A549 (cell line): ENCODE measurements at regions not wholly inside any gene's neighbourhood (a gene's known extent, or its start where the extent isn't known, plus 50 kb on each side); places are given as distances from the start of the nearest gene placed in this dataset.

Experiments used
- ATAC-seq, 2 experiments: fragments of 200-7000 bp in 1 of 2; fragments of >200 bp in 1 of 2; cut with Nextera tagmentation in 1 of 2; cut with Tn5 transposase in 1 of 2; 3 replicates each; pipeline versions ENCODE4 v1.8.0 to v1.9.1; 2018 to 2020; ENCODE audit warnings: mild to moderate bottlenecking in 1 of 2, moderate library complexity in 1 of 2
- CTCF ChIA-PET: fragments of 300-600 bp; sonication (Branson Sonifier 250); formaldehyde crosslinking; extraction: SDS; loops from one replicate; lab custom pipeline; 2021; ENCODE audit warnings: antibody characterized with exemption, inconsistent platforms; lab: Yijun Ruan, JAX
- POLR2A ChIA-PET: fragments of 350-600 bp; formaldehyde crosslinking; extraction: SDS; loops from one replicate; lab custom pipeline; 2021; ENCODE audit warnings: antibody characterized with exemption, inconsistent platforms; lab: Yijun Ruan, JAX
- DNase-seq, 2 experiments: peaks; one replicate each; pipeline versions ENCODE4 v3.0.0 to v3.0.0-alpha.2; 2011 to 2016; ENCODE audit warnings: low read depth in 1 of 2, low spot score in 1 of 2
- FAIRE-seq: peaks from 2 replicates; lab custom pipeline; 2011; peaks lifted over from hg19 to GRCh38; lab: Jason Lieb, UNC
- H3K27ac ChIP-seq, 2 experiments: fragments of >200 bp; sonication (Bioruptor Twin); formaldehyde crosslinking; 3 replicates each; pipeline ENCODE4 v1.5.1; 2016 to 2017
- H3K4me1 ChIP-seq: fragments of >200 bp; sonication (Bioruptor Twin); formaldehyde crosslinking; 3 replicates; pipeline ENCODE4 v1.6.1; 2016
- H3K4me2 ChIP-seq: fragments of >200 bp; sonication (Bioruptor Twin); formaldehyde crosslinking; 3 replicates; pipeline ENCODE4 v1.6.1; 2016
- H3K4me3 ChIP-seq: fragments of >200 bp; sonication (Bioruptor Twin); formaldehyde crosslinking; 3 replicates; pipeline ENCODE4 v1.5.1; 2016
- H3K9me3 ChIP-seq: fragments of >200 bp; sonication (Bioruptor Twin); formaldehyde crosslinking; 3 replicates; pipeline ENCODE4 v1.6.1; 2016
- CEBPB ChIP-seq, 2 experiments: fragments of >200 bp in 1 of 2; sonication (Bioruptor Twin) in 1 of 2; formaldehyde crosslinking in 1 of 2; IDR thresholded peaks; 2 replicates each; pipeline ENCODE4 v1.6.1; 2012 to 2016
- CHD2 ChIP-seq: fragments of 150-350 bp; IDR thresholded peaks from 2 replicates; pipeline ENCODE4 v1.6.1; 2014; ENCODE audit warnings: low read length; ENCODE audit not compliant: partially characterized antibody
- CHD4 ChIP-seq: fragments of 200-600 bp; sonication (generic); IDR thresholded peaks from 2 replicates; pipeline ENCODE4 v1.6.1; 2016; ENCODE audit warnings: antibody characterized with exemption, mild to moderate bottlenecking, borderline replicate concordance
- ESRRA ChIP-seq: fragments of 150-350 bp; IDR thresholded peaks from 2 replicates; pipeline ENCODE4 v1.6.1; 2014; ENCODE audit warnings: mild to moderate bottlenecking, low read length, borderline replicate concordance
- HOXB13 ChIP-seq: fragments of 250-450 bp; sonication (Bioruptor Pico); IDR thresholded peaks from 2 replicates; pipeline ENCODE4 v1.5.0; 2020; ENCODE audit warnings: low read depth, mild to moderate bottlenecking, moderate library complexity
- JUNB ChIP-seq: fragments of >200 bp; sonication (Bioruptor Twin); formaldehyde crosslinking; IDR thresholded peaks from 2 replicates; pipeline ENCODE4 v1.6.1; 2016
- KDM1A ChIP-seq: fragments of 200-600 bp; sonication (generic); IDR thresholded peaks from 2 replicates; pipeline ENCODE4 v1.6.1; 2016; ENCODE audit warnings: low read depth, mild to moderate bottlenecking
- MAFK ChIP-seq: fragments of 450-650 bp; IDR thresholded peaks from 2 replicates; pipeline ENCODE4 v1.6.1; 2014; ENCODE audit not compliant: partially characterized antibody
- NR3C1 ChIP-seq: fragments of >200 bp; sonication (Bioruptor Twin); formaldehyde crosslinking; IDR thresholded peaks from 3 replicates; pipeline ENCODE4 v1.6.1; 2017
- PHF8 ChIP-seq: fragments of 200-600 bp; sonication (generic); IDR thresholded peaks from 2 replicates; pipeline ENCODE4 v1.6.1; 2016; ENCODE audit warnings: low read depth, mild to moderate bottlenecking, antibody characterized with exemption, moderate library complexity, borderline replicate concordance
- POLR2A ChIP-seq: IDR thresholded peaks from 2 replicates; pipeline ENCODE4 v1.6.1; 2012; ENCODE audit warnings: mild to moderate bottlenecking, low read length
- POLR2AphosphoS2 ChIP-seq: conservative IDR thresholded peaks from 2 replicates; pipeline ENCODE4 v1.6.1; 2012; ENCODE audit warnings: low read length, improper control_type of control experiment, inconsistent platforms
- RCOR1 ChIP-seq: fragments of 150-350 bp; IDR thresholded peaks from 2 replicates; pipeline ENCODE4 v1.6.1; 2014; ENCODE audit warnings: antibody characterized with exemption, low read length, low read depth
- SREBF2 ChIP-seq: fragments of 450-650 bp; IDR thresholded peaks from 2 replicates; pipeline ENCODE4 v1.6.1; 2014; ENCODE audit warnings: mild to moderate bottlenecking, moderate library complexity
- TFCP2L1 ChIP-seq: fragments of 250-450 bp; sonication (Bioruptor Pico); IDR thresholded peaks from 2 replicates; pipeline ENCODE4 v1.5.0; 2021; ENCODE audit warnings: mild to moderate bottlenecking
- WGBS: methylation state at CpG from one replicate; pipeline ENCODE4 v1.1.6; 2017; ENCODE audit errors: missing lambda C conversion rate; 5-methylcytosine and 5-hydroxymethylcytosine counted together
- TF ChIP-seq, protein P1 (sequence below): fragments of >200 bp; sonication (Bioruptor Twin); formaldehyde crosslinking; IDR thresholded peaks from 3 replicates; pipeline ENCODE4 v1.6.1; 2016
- TF ChIP-seq, protein P2 (sequence below): IDR thresholded peaks from 2 replicates; pipeline ENCODE4 v1.6.1; 2012; ENCODE audit warnings: low read depth, borderline replicate concordance
- TF ChIP-seq, protein P3 (sequence below): fragments of 250-450 bp; sonication (Bioruptor Pico); IDR thresholded peaks from 2 replicates; pipeline ENCODE4 v1.5.0; 2020; ENCODE audit warnings: low read depth, mild to moderate bottlenecking, moderate library complexity
- TF ChIP-seq, protein P4 (sequence below): IDR thresholded peaks from 2 replicates; pipeline ENCODE4 v1.6.1; 2012

DNA sequence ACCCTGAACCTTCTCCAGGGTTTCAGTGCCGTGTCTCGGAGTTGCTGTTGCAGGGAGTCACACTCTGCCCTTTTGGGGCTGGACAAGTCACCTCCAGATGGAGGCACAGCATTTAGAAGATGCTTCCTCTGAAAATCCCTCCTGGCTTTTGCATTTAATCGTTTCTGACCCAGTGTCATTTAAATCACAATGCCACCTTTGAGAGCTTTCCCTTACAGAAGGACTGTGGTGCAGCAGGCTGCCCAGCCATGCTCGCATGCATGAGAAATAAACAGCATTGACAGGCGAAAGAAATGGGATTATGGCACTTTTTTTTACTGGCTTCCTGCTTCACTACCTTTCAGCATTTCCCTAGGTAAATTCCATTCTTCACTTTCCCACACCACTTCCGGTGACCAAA is 113.4 kb upstream of the DYRK2 start:
- no peak for DNase-seq
- WGBS, result 68% methylated on average over 6 of the region's 6 CpGs
- Histone ChIP-seq H3K4me1 (peaks cover 22% of the 10 kb centered on the region), H3K4me2 (peak overlapping the region; percentile 40), H3K9me3 (no peaks in the 10 kb centered on the region), H3K27ac (peak overlapping the region; percentile 35 to 50; a peak in 5 of 6 replicates), H3K4me3 (no peak overlapping the region)
- no peak for FAIRE-seq
- ChIA-PET POLR2A (interaction anchor here (1.3 kb wide), 1 partner anchor 113 kb away, joined by 5 read pairs; the partner anchor contains the start of gene DYRK2), CTCF (no interaction called here)
- ATAC-seq, result peak in 1 of 2 experiments; percentile 30; a peak in 1 of 6 replicates
- TF ChIP-seq JUNB (no peak), HOXB13 (CRISPR knock-in tag) (no peak), RCOR1 (no peak), TFCP2L1 (CRISPR knock-in tag) (no peak), SREBF2 (no peak), POLR2AphosphoS2 (no peak), PHF8 (no peak)
- TF ChIP-seq, protein P1, sequence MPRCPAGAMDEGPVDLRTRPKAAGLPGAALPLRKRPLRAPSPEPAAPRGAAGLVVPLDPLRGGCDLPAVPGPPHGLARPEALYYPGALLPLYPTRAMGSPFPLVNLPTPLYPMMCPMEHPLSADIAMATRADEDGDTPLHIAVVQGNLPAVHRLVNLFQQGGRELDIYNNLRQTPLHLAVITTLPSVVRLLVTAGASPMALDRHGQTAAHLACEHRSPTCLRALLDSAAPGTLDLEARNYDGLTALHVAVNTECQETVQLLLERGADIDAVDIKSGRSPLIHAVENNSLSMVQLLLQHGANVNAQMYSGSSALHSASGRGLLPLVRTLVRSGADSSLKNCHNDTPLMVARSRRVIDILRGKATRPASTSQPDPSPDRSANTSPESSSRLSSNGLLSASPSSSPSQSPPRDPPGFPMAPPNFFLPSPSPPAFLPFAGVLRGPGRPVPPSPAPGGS, result no peak
- TF ChIP-seq, protein P2, sequence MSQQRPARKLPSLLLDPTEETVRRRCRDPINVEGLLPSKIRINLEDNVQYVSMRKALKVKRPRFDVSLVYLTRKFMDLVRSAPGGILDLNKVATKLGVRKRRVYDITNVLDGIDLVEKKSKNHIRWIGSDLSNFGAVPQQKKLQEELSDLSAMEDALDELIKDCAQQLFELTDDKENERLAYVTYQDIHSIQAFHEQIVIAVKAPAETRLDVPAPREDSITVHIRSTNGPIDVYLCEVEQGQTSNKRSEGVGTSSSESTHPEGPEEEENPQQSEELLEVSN, result no peak

DNA sequence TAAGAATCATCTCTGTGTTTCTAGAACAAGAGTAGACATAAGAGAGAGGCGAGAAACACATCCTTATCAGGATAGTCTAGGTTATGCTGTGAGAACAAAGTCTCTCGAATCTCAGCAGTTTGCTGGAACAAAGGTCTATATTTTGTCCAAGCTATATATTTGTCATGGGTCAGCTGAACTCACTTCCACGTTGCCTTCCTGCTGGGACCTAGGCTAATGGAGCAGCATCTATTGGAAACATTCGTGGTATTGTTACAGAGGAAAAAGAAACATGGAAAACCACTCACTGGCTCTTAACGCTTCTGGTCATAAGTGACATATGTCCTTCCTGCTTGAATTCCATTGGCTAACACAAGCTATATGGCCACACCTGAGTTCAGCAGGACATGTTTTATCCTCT is 112.6 kb upstream of the DYRK2 start:
- Histone ChIP-seq H3K4me1 (peaks cover 21% of the 10 kb centered on the region), H3K4me3 (no peak overlapping the region), H3K27ac (no peak overlapping the region), H3K4me2 (no peak overlapping the region), H3K9me3 (no peaks in the 10 kb centered on the region)
- WGBS, result 58% methylated on average over 5 of the region's 5 CpGs
- TF ChIP-seq, protein P3, sequence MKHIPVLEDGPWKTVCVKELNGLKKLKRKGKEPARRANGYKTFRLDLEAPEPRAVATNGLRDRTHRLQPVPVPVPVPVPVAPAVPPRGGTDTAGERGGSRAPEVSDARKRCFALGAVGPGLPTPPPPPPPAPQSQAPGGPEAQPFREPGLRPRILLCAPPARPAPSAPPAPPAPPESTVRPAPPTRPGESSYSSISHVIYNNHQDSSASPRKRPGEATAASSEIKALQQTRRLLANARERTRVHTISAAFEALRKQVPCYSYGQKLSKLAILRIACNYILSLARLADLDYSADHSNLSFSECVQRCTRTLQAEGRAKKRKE, result no peak
- no peak for TF ChIP-seq SREBF2
- no peak for TF ChIP-seq NR3C1
- no peak for TF ChIP-seq POLR2A
- CTCF ChIA-PET, result interaction anchor here (0.7 kb wide), 1 partner anchor 688 kb away, joined by 3 read pairs; no protein-coding TSS in a partner anchor
- no peak for FAIRE-seq
- no peak for ATAC-seq
- POLR2A ChIA-PET, result no interaction called here
- DNase-seq, result no peak

DNA sequence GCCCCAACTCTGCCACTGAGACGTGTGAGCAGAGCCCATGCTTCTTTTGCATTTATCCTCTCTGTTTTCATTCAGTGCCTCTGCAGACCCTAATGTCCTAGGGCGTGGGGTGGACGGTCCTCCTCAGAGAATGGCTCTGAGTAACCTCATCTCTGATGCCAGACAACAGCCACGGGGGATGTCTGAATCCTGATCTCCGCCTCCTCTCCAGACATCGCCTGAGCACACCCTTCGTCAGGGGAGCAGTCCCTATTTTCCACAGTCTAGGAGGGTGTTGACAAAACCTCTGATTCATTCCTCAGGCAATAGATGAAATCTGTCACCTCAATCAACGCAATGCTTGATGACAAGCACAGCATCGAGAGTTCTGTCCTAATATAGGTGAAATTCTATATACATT is 109.2 kb upstream of the DYRK2 start:
- ATAC-seq (no peak), FAIRE-seq (no peak)
- peaks cover 11% of the 10 kb centered on the region for H3K4me1 ChIP-seq
- no peak overlapping the region for H3K4me3 ChIP-seq
- TF ChIP-seq HOXB13 (CRISPR knock-in tag) (no peak), RCOR1 (no peak), CHD4 (no peak), NR3C1 (no peak), ESRRA (no peak), KDM1A (no peak), CEBPB (IDR thresholded peaks at IDR 0.05) (no peak), MAFK (no peak), CHD2 (no peak)
- TF ChIP-seq, protein P2, result no peak
- TF ChIP-seq, protein P4, sequence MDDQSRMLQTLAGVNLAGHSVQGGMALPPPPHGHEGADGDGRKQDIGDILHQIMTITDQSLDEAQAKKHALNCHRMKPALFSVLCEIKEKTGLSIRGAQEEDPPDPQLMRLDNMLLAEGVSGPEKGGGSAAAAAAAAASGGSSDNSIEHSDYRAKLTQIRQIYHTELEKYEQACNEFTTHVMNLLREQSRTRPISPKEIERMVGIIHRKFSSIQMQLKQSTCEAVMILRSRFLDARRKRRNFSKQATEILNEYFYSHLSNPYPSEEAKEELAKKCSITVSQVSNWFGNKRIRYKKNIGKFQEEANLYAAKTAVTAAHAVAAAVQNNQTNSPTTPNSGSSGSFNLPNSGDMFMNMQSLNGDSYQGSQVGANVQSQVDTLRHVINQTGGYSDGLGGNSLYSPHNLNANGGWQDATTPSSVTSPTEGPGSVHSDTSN, result no peak
- TF ChIP-seq, all 56 proteins: peak for 0
- ChIA-PET POLR2A (no interaction called here), CTCF (no interaction called here)
- Histone ChIP-seq H3K4me2 (no peak overlapping the region), H3K9me3 (no peaks in the 10 kb centered on the region), H3K27ac (no peak overlapping the region)
- DNase-seq, result no peak
- 46% methylated on average over 9 of the region's 9 CpGs for WGBS
